Activated CD4-positive, alpha-beta T cell treated with anti-CD3 and anti-CD28 coated beads for 24 hours (primary cell): ENCODE measurements at regions not wholly inside any gene's neighbourhood (a gene's known extent, or its start where the extent isn't known, plus 50 kb on each side); places are given as distances from the start of the nearest gene placed in this dataset.
"Not testable (repeated sequence)": the region's sequence is repeated elsewhere in the genome, so short reads cannot be mapped to it uniquely, and the experiment has no call there.

ENCODE experiments used
- DNase-seq, 2 donors: peaks; one replicate each; pipeline ENCODE4 v3.0.0-alpha.2; 2020; ENCODE audit warnings: low read depth in 2 of 2

DNA sequence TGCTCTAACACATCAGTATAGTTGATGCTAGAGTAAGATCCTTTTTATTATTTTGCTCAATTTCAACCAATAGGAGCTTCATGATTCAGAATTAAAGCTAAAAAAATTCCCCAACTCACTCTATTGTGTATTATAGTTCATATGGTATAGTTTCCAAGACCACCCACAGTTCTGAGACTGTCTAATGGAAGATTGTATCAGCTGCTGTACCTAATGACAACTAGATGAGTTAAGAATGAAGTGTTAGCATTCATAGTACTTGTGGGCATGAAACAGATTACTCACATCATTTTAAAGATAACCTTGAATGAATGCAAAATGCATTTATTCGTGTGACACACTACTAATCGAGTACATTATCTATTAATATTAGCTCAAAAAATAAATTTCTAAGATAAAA is 289.9 kb upstream of the ATP11B start:
- DNase-seq: no peak

DNA sequence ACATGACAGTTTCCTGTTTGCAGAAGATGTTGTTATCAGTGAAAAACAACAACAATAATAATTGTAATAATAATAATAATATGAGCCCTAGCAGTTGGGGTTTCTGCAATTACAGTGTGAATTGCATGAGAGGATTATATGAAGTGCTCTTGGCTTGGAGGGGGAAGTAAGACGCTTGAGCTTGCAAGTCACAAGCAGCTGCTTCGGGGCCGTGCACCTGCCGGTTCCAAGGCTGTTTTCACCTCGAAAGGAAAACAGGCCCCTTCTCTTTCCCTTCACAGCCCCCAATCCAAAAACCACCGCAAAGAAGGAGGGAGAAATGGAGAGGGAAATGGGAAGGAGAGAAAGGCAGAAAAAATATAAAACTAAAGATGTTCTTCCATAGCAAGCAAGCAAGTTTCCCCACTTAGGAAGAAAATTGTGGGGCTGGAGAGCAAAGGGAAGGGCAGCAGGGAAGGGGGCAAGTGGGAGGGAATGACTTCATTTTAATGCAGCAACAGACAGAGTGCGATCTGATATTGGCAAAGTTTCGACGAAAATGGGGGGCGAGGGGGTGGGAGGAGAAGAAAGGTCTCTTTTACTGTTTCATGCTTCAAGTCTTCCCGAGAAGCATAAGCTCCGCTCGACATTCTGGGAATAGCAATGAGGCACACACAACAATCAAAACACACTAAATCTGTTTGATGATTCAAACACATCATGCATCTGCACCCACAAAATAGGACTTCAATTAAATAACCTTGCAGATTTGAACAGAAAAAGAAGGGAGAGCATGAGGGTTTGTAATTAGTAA is 284.2 kb upstream of the ATP11B start:
- no peak for DNase-seq

DNA sequence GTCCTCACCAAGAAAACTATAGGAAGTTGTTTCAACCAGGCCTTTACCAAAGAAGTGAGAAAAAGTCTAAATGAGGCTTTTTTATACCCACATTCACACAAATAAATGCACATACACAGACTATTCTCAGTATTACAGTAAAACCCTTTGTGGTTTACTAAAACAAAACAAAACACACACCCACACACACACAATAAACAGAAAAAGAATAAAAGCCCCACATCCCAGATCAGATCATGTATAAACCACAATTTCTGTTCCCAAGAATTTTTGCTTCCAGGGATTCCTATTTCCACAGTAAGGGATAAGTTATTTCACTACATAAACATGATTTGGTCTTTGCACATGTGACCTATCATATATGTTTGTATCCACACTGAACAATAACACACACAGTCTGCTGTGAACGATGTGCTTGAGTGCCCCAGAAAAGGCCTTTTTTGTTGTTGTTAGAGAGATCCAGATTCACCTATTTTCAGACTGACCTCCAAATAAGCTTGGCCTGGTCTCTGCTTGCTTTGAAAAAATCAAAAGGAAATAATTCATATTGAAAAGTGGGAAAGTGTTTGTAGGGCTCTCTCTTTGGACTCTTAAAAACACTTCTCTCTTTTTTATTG is 283.4 kb upstream of the ATP11B start:
- no peak for DNase-seq

DNA sequence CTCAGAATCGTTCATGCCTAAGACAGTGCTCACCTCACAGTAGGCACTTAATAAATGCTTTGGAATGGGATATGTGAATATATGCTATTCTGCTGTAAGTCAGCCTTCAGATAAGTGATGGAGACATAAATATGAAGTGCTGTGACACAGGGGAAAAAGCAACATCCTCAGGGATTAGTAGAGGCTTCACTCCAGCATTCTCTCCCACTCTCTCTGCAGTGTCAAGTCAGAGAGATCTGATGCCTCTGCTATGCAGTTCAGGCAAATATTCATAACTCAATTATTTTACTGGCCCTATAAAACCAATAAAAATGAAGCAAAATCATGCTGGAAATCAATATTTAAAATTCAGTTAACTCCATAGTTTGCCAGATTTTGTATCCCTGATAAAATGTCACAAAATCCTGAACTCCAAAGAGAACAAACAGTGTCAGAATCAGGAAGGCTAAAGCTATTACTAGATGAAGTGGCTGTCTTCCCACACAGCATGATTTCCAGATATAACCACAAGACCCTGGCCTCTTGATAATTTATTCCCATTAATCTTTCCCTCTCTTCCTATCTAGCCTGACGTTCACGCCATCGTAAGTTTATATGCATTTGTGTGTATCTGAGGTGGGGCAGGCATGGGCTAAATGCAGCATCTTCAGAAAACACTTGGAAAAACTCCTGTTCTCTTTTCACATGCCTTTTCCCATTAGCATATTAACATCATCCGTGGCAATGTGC is 278.9 kb upstream of the ATP11B start:
- DNase-seq: no peak

DNA sequence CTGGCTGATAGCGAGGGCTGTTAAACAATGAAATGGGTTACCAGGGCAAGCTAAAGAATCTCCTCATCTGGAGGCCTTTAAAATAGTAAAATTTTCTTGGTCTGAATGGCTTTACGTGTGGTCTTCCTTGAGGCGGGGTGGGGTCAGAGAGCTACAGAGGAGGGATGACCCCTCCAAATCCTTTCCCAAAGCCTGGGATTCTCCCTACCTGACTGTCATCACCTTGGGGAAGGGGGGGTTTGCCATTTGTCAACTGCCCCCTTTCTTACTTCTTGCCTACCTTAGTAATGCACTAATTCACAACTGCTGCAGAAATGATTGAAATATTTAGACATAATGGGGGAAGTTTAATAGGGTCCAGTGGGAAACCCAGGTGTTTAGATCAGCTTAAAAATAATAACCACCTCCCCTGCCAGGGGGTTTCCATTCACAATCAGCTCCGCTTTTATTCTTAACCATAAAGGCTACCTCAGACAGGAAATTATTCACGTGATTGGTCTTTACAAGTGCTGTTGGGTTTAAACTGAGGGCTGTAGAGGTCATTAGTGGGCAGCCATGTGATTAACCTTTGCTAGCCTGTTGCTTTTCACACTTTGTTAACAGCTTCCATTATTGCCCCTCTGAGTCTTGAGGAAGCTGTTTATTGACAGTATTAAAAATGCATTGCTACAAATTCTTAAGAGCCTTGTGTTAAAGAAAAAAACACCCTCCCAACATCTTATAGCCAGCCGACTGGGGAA is 276.5 kb upstream of the ATP11B start:
- DNase-seq: no peak

DNA sequence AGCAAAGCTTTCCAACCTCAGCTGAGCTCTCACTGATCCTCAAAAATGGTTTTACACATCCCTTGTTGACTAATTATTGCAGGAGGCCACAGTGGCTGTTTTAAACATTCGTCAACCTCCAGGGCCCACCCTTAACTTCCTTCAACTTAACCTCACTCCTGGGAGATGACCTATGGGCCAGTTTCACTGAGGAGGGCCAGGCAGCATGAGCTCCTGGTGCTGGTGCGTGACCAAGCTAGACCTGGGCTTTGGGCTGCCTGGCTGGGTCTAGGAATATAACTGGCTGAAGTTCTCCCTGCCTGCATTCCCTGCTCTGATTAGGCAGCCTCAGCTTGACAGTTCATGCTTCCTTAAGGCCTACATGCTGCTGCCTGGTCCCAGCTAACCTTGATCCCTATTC is 273.7 kb upstream of the ATP11B start:
- DNase-seq: no peak

DNA sequence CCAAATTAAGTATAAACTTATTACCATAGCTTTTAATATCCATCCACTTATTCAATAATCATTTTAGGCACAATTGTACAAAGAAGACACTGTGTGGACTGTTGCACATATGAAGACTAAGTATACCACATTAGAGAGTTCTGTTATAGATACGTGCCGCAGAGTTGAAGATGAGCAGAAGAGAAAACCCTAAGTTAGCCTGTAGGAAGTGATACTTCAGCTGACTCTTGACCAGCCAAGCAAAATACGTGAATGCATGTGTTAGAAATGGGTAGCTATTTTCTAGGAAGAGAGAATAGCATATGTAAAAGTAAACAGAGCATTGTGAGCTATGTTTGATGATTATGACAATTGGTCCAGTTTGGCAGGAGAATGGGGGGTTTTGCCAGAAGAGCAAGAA is 272.0 kb upstream of the ATP11B start:
- DNase-seq: no peak

DNA sequence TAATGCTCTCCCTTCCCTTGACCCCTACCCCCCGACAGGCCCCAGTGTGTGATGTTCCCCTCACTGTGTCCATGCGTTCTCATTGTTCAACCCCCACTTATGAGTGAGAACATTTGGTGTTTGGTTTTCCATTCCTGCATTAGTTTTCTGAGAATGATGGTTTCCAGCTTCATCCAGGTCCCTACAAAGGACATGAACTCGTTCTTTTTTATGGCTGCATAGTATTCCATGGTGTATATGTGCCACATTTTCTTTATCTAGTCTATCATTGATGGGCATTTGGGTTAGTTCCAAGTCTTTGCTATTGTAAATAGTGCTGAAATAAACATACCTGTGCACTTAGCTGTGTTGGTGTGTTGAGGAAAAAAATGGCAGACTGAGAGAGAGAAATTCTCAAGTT is 269.9 kb upstream of the ATP11B start:
- DNase-seq: not testable (repeated sequence)

DNA sequence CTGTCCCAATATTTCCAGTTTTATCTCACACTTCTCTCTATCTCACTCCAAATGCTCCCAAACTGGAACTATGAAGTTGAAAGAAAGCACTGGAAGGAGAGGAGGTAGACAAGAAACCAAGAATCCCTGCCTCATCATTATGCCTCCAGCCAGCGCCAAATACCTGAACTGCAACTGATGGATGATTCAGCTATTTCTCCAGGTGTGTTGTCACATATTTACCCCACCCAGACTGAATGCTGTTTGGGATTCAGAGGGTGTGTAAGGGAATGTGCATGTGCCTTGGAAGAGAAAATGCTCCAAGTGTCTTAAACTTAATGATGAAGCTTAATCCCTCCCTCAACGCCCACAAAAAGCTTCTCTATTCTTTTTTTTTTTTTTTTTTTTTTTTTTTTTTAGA is 269.5 kb upstream of the ATP11B start:
- DNase-seq: no peak

DNA sequence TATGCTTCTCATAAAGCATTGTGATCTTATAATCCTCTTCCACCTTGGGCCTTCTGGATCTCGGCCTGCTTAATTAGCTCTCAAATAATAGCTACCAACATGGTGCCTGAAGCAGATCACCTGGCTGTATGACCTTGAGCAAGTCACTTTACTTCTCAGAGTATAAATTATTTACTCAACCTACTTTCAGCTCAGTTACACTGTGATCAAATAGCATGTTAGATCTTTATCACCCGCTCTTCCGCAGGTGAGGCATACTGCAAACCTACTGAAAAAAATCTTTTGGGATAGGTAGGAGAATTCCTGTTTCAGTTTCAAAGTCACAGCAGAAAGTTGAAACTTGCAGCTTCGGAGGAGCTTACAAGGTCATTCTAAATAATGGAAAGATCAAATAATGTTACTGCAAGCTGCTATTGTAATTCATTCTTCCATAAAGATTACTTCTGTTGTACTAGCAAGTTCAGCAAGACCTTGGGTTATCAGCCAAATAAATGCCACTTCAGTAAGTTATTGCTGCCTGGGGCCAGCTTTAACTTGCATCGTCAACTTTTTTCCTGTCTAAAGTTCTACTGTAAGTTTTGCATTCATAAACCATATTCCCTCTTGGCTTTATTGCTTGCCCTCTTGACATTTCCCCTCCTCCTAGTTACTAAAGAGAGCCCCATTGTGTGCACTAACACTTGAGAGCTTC is 268.4 kb upstream of the ATP11B start:
- no peak for DNase-seq

DNA sequence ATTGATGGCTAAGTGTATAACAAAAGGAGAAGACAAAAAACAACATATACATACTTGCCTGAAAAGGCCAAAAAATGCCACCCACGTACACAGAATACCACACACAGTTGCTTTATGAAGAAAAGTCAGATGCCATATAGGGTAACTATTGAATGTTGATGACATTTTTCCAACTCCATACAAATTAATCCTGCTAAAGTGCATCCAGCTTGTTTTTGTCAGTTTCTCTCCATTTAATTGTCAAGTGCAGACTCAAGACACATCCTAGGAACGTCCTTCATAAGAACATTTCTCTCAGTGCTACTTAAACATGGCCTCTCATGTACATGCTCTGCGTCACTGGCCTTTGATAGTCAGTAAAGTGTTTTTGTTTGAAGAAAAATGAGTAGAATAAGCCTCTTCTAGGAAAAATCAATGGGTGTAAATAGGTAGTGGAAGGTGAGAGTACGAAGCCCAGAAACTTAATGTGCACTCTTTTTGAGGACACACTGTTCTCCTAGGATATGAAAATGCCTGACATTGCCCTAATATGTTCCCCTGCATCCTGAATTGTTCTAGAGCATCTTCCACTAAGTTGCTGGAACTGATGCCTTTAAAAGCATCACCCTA is 267.4 kb upstream of the ATP11B start:
- no peak for DNase-seq

DNA sequence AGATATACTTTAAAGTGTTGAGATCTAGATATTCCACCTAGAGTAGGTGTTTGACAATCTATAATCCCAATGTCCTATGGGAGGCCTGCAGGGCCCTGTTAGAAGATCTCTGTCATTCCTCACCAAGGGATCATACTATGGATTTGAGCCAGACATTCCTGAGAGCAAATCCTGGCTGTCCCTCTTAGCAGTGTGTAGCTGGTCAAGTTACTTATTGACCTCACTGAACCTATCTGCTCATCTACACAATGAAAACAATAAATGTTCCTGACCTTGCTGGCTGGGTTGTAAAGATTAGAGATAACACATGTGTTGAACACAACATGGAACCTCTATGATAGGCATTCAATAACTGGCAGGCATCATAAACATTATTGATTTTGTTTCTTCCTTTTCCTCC is 265.6 kb upstream of the ATP11B start:
- DNase-seq: no peak

DNA sequence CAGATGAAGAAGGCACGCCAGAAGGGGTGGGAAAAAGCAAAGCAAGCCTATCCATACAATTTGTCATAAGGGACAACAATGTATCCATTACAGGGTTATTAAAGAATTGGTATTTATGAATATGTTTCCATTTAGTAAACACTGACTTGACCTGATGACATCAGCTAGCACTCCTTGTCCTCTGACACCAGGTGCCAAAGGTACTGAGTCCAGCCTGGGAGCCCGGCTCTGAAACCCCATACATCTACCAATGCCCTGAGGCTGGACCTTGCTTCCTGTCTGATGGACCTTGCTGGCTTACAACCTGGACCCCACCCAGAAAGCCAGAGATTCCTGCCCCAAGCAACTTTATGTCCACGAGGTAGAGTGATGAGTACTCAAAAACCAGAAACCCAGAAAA is 263.0 kb upstream of the ATP11B start:
- DNase-seq: no peak

DNA sequence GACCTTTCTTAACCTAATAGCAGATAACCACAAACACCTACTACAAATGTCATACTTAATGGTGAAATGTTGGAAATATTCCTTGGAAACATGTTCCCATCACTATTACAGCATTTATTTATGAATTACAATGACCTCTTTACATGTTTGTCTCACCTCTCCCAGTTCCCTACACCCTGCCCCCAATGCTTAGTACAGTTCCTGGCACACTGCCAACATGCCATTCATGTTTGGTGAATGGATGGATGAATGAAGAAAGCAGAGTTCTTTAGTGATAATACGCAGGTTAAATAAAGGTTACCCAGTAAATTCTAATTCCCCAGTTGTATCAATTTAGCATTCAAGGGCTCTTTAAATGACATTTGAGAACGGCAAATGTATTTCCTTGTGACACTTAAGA is 259.9 kb upstream of the ATP11B start:
- no peak for DNase-seq

DNA sequence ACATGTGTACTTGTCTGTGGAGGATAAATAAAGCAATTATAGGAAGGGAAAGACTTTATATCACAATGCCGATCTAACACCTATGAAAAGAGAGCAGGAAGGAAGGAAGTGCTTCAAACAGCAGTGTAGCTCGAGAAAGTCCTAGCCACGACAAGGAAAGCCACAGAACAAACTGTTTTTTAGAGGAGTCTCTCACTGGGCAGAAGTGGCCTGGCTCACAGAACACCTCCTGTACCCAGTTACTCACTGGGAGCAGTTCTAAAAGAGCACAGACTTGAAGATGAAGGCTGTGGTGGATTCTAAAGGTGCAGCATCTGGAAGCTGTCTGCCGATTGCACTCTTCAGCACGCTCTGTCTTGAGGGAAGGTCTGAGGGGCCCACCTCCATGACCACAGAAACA is 248.8 kb upstream of the ATP11B start:
- DNase-seq: no peak

DNA sequence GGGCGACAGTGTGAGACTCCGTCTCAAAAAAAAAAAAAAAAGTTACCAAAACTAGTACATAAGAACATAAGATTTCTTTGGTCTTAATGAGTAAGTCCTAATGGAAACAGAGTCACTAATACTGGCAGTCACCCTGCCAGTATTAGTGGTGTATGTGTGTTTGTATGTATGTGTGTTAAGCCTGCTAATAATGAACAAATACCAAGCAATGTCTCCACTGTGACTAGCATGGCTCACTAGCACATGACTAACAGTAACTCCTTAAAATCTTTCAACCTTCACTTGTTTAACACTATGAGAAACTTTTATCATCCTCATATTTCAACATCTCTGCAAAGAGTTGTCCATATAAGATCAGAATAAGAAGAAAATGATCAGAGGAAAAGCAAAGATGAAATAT is 231.0 kb upstream of the ATP11B start:
- DNase-seq: no peak

DNA sequence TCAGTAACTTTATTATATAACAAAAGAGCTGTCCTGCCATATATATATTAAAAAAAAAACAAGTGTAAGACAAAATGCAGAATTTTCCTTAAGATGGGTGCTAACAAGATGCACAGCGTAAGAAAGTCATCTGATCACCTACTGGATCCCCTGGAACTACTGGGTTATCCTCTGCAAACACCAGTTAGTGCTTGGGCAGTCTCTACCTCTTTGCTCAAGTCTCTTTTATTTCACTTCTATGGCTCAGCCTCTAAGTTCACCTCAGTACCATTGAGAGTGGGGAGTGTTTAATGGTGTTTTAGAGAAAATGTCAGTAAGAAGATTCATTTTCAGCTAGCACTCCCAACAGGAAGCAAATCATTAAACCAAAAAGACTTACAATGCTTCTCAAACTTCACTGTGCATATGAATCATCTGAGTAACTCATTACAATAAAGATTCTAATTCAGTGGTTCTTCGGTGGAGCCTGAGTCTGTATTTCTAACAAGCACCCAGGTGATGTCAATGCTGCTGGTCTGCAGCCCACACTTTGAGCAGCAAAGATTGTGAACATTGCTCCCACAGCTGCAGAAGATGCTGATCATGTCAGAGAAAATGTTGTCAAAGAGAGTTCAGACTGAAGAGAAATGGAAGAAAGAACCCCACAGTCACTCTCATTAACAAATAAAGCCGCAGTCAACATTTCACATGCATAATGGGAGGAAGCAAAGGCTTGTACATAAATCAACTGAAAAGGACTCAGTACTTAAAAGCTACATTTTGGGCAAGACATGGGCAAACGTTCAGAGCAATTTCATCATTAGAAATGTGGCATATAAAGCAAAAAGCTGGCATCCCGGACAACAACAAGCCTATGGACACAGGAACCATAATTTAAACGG is 227.1 kb upstream of the ATP11B start:
- no peak for DNase-seq

DNA sequence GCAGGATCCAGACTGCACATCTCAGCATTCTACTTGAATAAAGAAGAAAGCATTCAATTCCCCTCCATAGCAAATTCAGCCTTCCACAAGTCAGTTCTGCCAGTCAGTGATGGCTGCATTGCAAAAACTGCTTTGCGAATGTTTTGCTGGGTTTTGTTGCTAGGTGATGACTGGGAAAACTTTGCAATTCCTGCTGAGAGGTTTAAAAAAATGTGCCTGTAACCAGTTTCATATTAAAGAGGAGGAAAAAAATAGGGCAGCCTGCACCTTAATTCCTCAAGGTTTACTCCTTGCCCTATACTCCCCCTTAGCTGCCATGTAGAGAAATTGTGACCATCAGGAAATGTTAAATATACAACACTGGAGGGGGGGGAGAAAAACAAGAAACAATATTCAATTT is 225.6 kb upstream of the ATP11B start:
- no peak for DNase-seq

DNA sequence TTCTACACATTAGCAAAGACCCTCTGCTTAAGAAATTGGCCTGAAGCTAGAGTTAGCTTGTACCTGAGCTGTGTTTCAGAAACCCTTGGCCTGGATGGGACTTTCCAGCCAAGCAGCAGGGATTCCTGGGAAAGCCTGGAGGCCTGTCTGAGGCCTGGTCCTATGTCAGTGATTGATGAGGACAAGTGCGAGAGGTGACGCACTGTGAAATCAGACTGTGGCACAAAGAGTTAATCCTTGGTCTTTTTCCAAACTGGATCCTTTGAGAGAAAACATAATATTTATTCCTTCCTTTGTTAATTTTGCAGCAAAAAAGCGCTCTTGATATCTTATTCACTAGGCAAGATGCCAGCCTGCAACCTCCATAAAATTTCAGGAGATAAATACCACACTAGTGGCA is 225.0 kb upstream of the ATP11B start:
- DNase-seq: no peak

DNA sequence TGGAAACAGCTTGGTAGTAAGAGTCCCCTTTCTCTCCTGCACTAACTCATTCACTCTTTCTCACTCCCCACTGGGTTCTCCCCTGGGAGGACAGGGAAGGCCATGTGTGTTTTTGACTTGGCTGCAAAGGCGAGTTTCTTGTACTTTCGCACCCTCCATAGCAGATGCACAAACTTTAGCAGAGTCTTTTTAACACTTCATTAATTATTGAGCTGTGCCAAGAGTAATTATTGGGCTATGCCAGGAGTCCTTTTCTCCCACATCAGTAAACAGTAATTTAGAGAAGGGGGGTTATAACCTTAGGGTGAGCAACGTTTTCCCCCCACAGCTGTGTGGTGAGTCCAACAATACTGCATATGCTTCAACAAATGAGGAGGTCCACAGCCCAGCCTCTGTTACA is 224.4 kb upstream of the ATP11B start:
- no peak for DNase-seq
